ENCODE measurements at regions not wholly inside any gene's neighbourhood (a gene's known extent, or its start where the extent isn't known, plus 50 kb on each side); places are given as distances from the start of the nearest gene placed in this dataset.

- no peaks in the 10 kb centered on the region for H3K79me2 ChIP-seq (ENCODE audit: insufficient read depth, low read length)
- H3K27me3 ChIP-seq (ENCODE audit: insufficient read depth, low read length) = no peaks in the 10 kb centered on the region
- no peaks in the 10 kb centered on the region for H3F3A ChIP-seq (ENCODE audit: insufficient read depth, low read length)
- no peak overlapping the region for H3K4me3 ChIP-seq (ENCODE audit: low read depth, low read length, poor library complexity, severe bottlenecking)
- peaks cover 9% of the 10 kb centered on the region for H3K4me1 ChIP-seq (ENCODE audit: insufficient read depth, low read length, severe bottlenecking)
- TF ChIP-seq EZH2 (IDR thresholded peaks at IDR 0.05; ENCODE audit: borderline replicate concordance, low read length) = no peak
- TF ChIP-seq, protein P1, sequence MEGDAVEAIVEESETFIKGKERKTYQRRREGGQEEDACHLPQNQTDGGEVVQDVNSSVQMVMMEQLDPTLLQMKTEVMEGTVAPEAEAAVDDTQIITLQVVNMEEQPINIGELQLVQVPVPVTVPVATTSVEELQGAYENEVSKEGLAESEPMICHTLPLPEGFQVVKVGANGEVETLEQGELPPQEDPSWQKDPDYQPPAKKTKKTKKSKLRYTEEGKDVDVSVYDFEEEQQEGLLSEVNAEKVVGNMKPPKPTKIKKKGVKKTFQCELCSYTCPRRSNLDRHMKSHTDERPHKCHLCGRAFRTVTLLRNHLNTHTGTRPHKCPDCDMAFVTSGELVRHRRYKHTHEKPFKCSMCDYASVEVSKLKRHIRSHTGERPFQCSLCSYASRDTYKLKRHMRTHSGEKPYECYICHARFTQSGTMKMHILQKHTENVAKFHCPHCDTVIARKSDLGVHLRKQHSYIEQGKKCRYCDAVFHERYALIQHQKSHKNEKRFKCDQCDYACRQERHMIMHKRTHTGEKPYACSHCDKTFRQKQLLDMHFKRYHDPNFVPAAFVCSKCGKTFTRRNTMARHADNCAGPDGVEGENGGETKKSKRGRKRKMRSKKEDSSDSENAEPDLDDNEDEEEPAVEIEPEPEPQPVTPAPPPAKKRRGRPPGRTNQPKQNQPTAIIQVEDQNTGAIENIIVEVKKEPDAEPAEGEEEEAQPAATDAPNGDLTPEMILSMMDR (IDR thresholded peaks at IDR 0.05; ENCODE audit: low read length) = no peak
- H3K9me2 ChIP-seq (ENCODE audit: low read depth, low read length) = no peaks in the 10 kb centered on the region
- H4K20me1 ChIP-seq (ENCODE audit: insufficient read depth, low read length) = no peaks in the 10 kb centered on the region
- no peak overlapping the region for H3K4me2 ChIP-seq (ENCODE audit: low read length)
- H3K9ac ChIP-seq (ENCODE audit: low read length) = no peak overlapping the region
- H3K9me3 ChIP-seq (ENCODE audit: low read length) = no peaks in the 10 kb centered on the region
- H3K36me3 ChIP-seq (ENCODE audit: insufficient read depth, low read length) = no peaks in the 10 kb centered on the region
- no peak overlapping the region for H3K27ac ChIP-seq (ENCODE audit: low read depth, low read length, poor library complexity, severe bottlenecking)
- no peak overlapping the region for H2AFZ ChIP-seq (ENCODE audit: low read length)
These were observed 364.2 kb upstream of the COBL start for GRCh38 chr7:51680594-51681399.

DNA sequence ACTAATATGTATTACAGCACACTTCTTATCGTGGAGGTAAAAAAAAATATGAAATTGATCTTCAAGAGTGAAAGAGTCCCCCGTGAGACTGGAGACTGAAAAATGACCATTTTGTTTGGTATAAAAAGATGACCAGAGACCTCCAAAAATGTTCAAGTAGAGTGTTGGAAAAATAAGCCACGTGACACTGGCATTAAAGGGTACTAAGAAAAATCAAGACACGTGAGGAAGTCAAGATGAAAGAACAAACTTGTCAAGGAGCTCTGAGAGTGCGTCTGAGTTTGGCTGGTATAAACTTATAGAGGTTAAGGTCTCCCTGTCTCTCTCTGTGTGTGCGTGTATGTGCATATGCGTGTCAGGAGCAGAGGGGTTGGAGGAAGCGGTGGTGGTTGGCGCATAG, 362.7 kb upstream of the COBL start:
- no peaks in the 10 kb centered on the region for H3K36me3 ChIP-seq (ENCODE audit: insufficient read depth, low read length)
- no peak overlapping the region for H3K4me3 ChIP-seq (ENCODE audit: low read depth, low read length, poor library complexity, severe bottlenecking)
- H3F3A ChIP-seq (ENCODE audit: insufficient read depth, low read length) = no peaks in the 10 kb centered on the region
- no peak overlapping the region for H3K9ac ChIP-seq (ENCODE audit: low read length)
- no peaks in the 10 kb centered on the region for H3K27me3 ChIP-seq (ENCODE audit: insufficient read depth, low read length)
- no peak overlapping the region for H3K27ac ChIP-seq (ENCODE audit: low read depth, low read length, poor library complexity, severe bottlenecking)
- no peaks in the 10 kb centered on the region for H3K9me3 ChIP-seq (ENCODE audit: low read length)
- H3K4me2 ChIP-seq (ENCODE audit: low read length) = no peak overlapping the region
- no peak overlapping the region for H2AFZ ChIP-seq (ENCODE audit: low read length)
- no peaks in the 10 kb centered on the region for H3K9me2 ChIP-seq (ENCODE audit: low read depth, low read length)
- no peaks in the 10 kb centered on the region for H4K20me1 ChIP-seq (ENCODE audit: insufficient read depth, low read length)
- no peak for TF ChIP-seq EZH2 (IDR thresholded peaks at IDR 0.05; ENCODE audit: borderline replicate concordance, low read length)
- TF ChIP-seq, protein P1 (IDR thresholded peaks at IDR 0.05; ENCODE audit: low read length) = no peak
- H3K79me2 ChIP-seq (ENCODE audit: insufficient read depth, low read length) = no peaks in the 10 kb centered on the region
- peaks cover 9% of the 10 kb centered on the region for H3K4me1 ChIP-seq (ENCODE audit: insufficient read depth, low read length, severe bottlenecking)

- Histone ChIP-seq H3K9ac (ENCODE audit: low read length) (no peak overlapping the region), H3K9me3 (ENCODE audit: low read length) (no peaks in the 10 kb centered on the region), H3K9me2 (ENCODE audit: low read depth, low read length) (no peaks in the 10 kb centered on the region), H2AFZ (ENCODE audit: low read length) (no peak overlapping the region), H3F3A (ENCODE audit: insufficient read depth, low read length) (no peaks in the 10 kb centered on the region), H3K36me3 (ENCODE audit: insufficient read depth, low read length) (no peaks in the 10 kb centered on the region), H3K4me3 (ENCODE audit: low read depth, low read length, poor library complexity, severe bottlenecking) (no peak overlapping the region), H3K27ac (ENCODE audit: low read depth, low read length, poor library complexity, severe bottlenecking) (no peak overlapping the region), H3K4me1 (ENCODE audit: insufficient read depth, low read length, severe bottlenecking) (no peaks in the 10 kb centered on the region), H3K79me2 (ENCODE audit: insufficient read depth, low read length) (no peaks in the 10 kb centered on the region), H3K27me3 (ENCODE audit: insufficient read depth, low read length) (0 out of 2 replicates have a peak, but pooled peaks cover 4% of the 10 kb centered on the region), H4K20me1 (ENCODE audit: insufficient read depth, low read length) (no peaks in the 10 kb centered on the region), H3K4me2 (ENCODE audit: low read length) (no peak overlapping the region)
- TF ChIP-seq, protein P1 (IDR thresholded peaks at IDR 0.05; ENCODE audit: low read length) = peak; percentile 39; the same call in 1 of the 2 replicates
- no peak for TF ChIP-seq EZH2 (IDR thresholded peaks at IDR 0.05; ENCODE audit: borderline replicate concordance, low read length)
These were observed 350.1 kb upstream of the COBL start for GRCh38 chr7:51666751-51667150.

All from OCI-LY1 (cell line).